HG03575 (cell line): ENCODE measurements at regions not wholly inside any gene's neighbourhood (a gene's known extent, or its start where the extent isn't known, plus 50 kb on each side); places are given as distances from the start of the nearest gene placed in this dataset.
"Not testable (repeated sequence)": the region's sequence is repeated elsewhere in the genome, so short reads cannot be mapped to it uniquely, and the experiment has no call there.

ENCODE experiments used
- ATAC-seq: cut with Tn5 transposase; IDR thresholded peaks from one replicate; pipeline ENCODE4 v1.9.1; 2021; ENCODE audit not compliant: unreplicated experiment, insufficient number of reproducible peaks, low FRiP score; ENCODE audit errors: extremely low read depth

- ATAC-seq = no peak
Measured at GRCh38 chr3:78178209-78178608, 1138.3 kb downstream of the ROBO2 start.

- no peak for ATAC-seq
Measured at GRCh38 chr3:78178740-78179363, 1139.0 kb downstream of the ROBO2 start.

- no peak for ATAC-seq
Measured at GRCh38 chr3:78183906-78184599, 1144.2 kb downstream of the ROBO2 start.

- ATAC-seq = no peak
Measured at GRCh38 chr3:78186404-78186803, 1146.5 kb downstream of the ROBO2 start.

GRCh38 chr3:78201091-78201490 is 1161.2 kb downstream of the ROBO2 start:
- ATAC-seq = no peak

GRCh38 chr3:78204977-78205376 is 1165.1 kb downstream of the ROBO2 start:
- ATAC-seq = no peak

GRCh38 chr3:78221300-78221699 is 1181.4 kb downstream of the ROBO2 start:
- ATAC-seq = no peak

GRCh38 chr3:78221796-78222195 is 1181.9 kb downstream of the ROBO2 start:
- no peak for ATAC-seq

GRCh38 chr3:78235841-78236240 is 1195.9 kb downstream of the ROBO2 start:
- ATAC-seq = no peak

- no peak for ATAC-seq
Measured at GRCh38 chr3:78238811-78239210, 1198.9 kb downstream of the ROBO2 start.

GRCh38 chr3:78242724-78243123 is 1202.8 kb downstream of the ROBO2 start:
- ATAC-seq = no peak

GRCh38 chr3:78244136-78244535 is 1204.2 kb downstream of the ROBO2 start:
- ATAC-seq = no peak

- ATAC-seq = no peak
Measured at GRCh38 chr3:78249294-78249693, 1209.4 kb downstream of the ROBO2 start.

GRCh38 chr3:78253860-78254259 is 1214.0 kb downstream of the ROBO2 start:
- ATAC-seq = no peak

GRCh38 chr3:78255403-78255802 is 1215.5 kb downstream of the ROBO2 start:
- no peak for ATAC-seq

GRCh38 chr3:78256123-78256522 is 1216.2 kb downstream of the ROBO2 start:
- no peak for ATAC-seq

- no peak for ATAC-seq
Measured at GRCh38 chr3:78257951-78258530, 1218.1 kb downstream of the ROBO2 start.

GRCh38 chr3:78258798-78259197 is 1218.9 kb downstream of the ROBO2 start:
- no peak for ATAC-seq

GRCh38 chr3:78260388-78260787 is 1220.5 kb downstream of the ROBO2 start:
- no peak for ATAC-seq

GRCh38 chr3:78266550-78266949 is 1226.7 kb downstream of the ROBO2 start:
- not testable (repeated sequence) for ATAC-seq
